ENCODE measurements at regions not wholly inside any gene's neighbourhood (a gene's known extent, or its start where the extent isn't known, plus 50 kb on each side); places are given as distances from the start of the nearest gene placed in this dataset.
A peak's percentile ranks its signal among the peaks of the same experiment; 100 is the strongest.

DNA sequence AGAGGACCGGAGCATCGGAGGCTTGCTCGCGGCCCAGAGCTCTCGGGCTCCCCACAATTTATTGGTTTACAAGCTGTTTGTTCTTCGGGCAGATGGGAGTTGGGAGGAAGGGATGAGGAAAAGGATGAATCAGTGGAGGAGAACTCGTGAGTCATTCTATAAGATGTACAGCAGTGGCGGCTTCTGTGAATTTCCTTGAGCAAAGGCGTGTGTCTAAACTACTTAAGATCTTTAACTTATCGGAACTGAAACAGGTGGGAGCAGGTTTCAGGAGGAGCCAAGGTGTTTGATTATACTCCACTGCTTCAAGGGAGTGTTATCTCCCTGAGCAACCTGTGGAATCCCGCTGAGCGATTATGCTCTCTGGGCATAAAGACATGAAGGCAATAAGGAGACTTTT is 50.5 kb upstream of the IBTK start:
- Histone ChIP-seq H3K4me3 (no peak overlapping the region), H3K36me3 (no peaks in the 10 kb centered on the region), H3K27ac (no peak overlapping the region), H3K79me2 (ENCODE audit: low read depth) (no peaks in the 10 kb centered on the region), H2AFZ (replicated peaks) (no peak overlapping the region), H3K4me1 (no peaks in the 10 kb centered on the region), H3K27me3 (no peaks in the 10 kb centered on the region), H3K9ac (no peak overlapping the region), H4K20me1 (ENCODE audit: low read depth) (no peaks in the 10 kb centered on the region), H3K9me3 (ENCODE audit: low read depth) (no peaks in the 10 kb centered on the region), H3F3A (ENCODE audit: low read depth) (no peaks in the 10 kb centered on the region), H3K4me2 (no peak overlapping the region)
- peak overlapping the region; percentile 2 for H3K27ac Mint-ChIP-seq
- peaks cover 26% of the 10 kb centered on the region for H3K9me3 Mint-ChIP-seq
- H3K4me3 Mint-ChIP-seq, result peak overlapping the region; percentile 3
- no peak for TF ChIP-seq EZH2 (IDR thresholded peaks at IDR 0.05)
- H3K36me3 Mint-ChIP-seq, result no peaks in the 10 kb centered on the region
- peaks cover 4% of the 10 kb centered on the region for H3K27me3 Mint-ChIP-seq (ENCODE audit: insufficient read depth, low read depth)
- peaks cover 16% of the 10 kb centered on the region for H3K4me1 Mint-ChIP-seq
- no peak for DNase-seq (ENCODE audit: low spot score)

Data from neural progenitor cell (in vitro differentiated cells).